H9 (cell line): ENCODE measurements at regions not wholly inside any gene's neighbourhood (a gene's known extent, or its start where the extent isn't known, plus 50 kb on each side); places are given as distances from the start of the nearest gene placed in this dataset.
"Not testable (repeated sequence)": the region's sequence is repeated elsewhere in the genome, so short reads cannot be mapped to it uniquely, and the experiment has no call there.

Source experiments
- DNase-seq: peaks from one replicate; pipeline ENCODE4 v3.0.0-alpha.2; 2017
- H2AFZ ChIP-seq: one replicate; pipeline ENCODE4 v1.6.1; 2013; ENCODE audit warnings: mild to moderate bottlenecking, low read length, control low read depth, moderate library complexity
- H2AK5ac ChIP-seq: 2 replicates; pipeline ENCODE4 v1.6.1; 2013; ENCODE audit warnings: low read length, control low read depth, mixed read lengths; ENCODE audit not compliant: insufficient read length
- H2BK120ac ChIP-seq: one replicate; pipeline ENCODE4 v1.6.1; 2013; ENCODE audit warnings: low read depth, mild to moderate bottlenecking, low read length, control low read depth, inconsistent platforms; ENCODE audit not compliant: poor library complexity, severe bottlenecking
- H2BK12ac ChIP-seq: 2 replicates; pipeline ENCODE4 v1.6.1; 2013; ENCODE audit warnings: low read length, control low read depth, mixed read lengths, low read depth; ENCODE audit not compliant: insufficient read length
- H2BK15ac ChIP-seq: 2 replicates; pipeline ENCODE4 v1.6.1; 2013; ENCODE audit warnings: low read depth, low read length, control low read depth
- H2BK20ac ChIP-seq: one replicate; pipeline ENCODE4 v1.6.1; 2013; ENCODE audit warnings: low read depth, mild to moderate bottlenecking, low read length, control low read depth, inconsistent platforms; ENCODE audit not compliant: poor library complexity, severe bottlenecking
- H2BK5ac ChIP-seq: 2 replicates; pipeline ENCODE4 v1.6.1; 2013; ENCODE audit warnings: low read length, control low read depth, mixed read lengths; ENCODE audit not compliant: insufficient read length
- H3K14ac ChIP-seq: 2 replicates; pipeline ENCODE4 v1.6.1; 2013; ENCODE audit warnings: low read length, control low read depth; ENCODE audit not compliant: insufficient read depth
- H3K18ac ChIP-seq: 2 replicates; pipeline ENCODE4 v1.6.1; 2013; ENCODE audit warnings: low read depth, mild to moderate bottlenecking, mixed read lengths, low read length, control low read depth; ENCODE audit not compliant: insufficient read length
- H3K23ac ChIP-seq: 2 replicates; pipeline ENCODE4 v1.6.1; 2013; ENCODE audit warnings: low read length, control low read depth, mixed read lengths, low read depth; ENCODE audit not compliant: insufficient read length
- H3K23me2 ChIP-seq: 2 replicates; pipeline ENCODE4 v1.6.1; 2013; ENCODE audit warnings: low read depth, mild to moderate bottlenecking, mixed read lengths, low read length, control low read depth; ENCODE audit not compliant: insufficient read length, poor library complexity, severe bottlenecking
- H3K27ac ChIP-seq: 2 replicates; pipeline ENCODE4 v1.5.1; 2013; ENCODE audit warnings: low read length, control low read depth, mixed read lengths, low read depth; ENCODE audit not compliant: insufficient read length
- H3K27me3 ChIP-seq: 2 replicates; pipeline ENCODE4 v1.6.1; 2013; ENCODE audit warnings: low read length, control low read depth, inconsistent platforms; ENCODE audit not compliant: insufficient read depth
- H3K4ac ChIP-seq: 2 replicates; pipeline ENCODE4 v1.6.1; 2013; ENCODE audit warnings: low read depth, mild to moderate bottlenecking, control low read depth, inconsistent platforms, low read length, moderate library complexity
- H3K4me1 ChIP-seq: 2 replicates; pipeline ENCODE4 v1.6.1; 2013; ENCODE audit warnings: low read length, control low read depth, inconsistent platforms; ENCODE audit not compliant: insufficient read depth
- H3K4me2 ChIP-seq: 2 replicates; pipeline ENCODE4 v1.6.1; 2013; ENCODE audit warnings: low read length, control low read depth, mixed read lengths; ENCODE audit not compliant: insufficient read length, insufficient read depth
- H3K56ac ChIP-seq: 2 replicates; pipeline ENCODE4 v1.6.1; 2013; ENCODE audit warnings: low read depth, mild to moderate bottlenecking, mixed read lengths, low read length, control low read depth; ENCODE audit not compliant: insufficient read length
- H3K79me1 ChIP-seq: 2 replicates; pipeline ENCODE4 v1.6.1; 2013; ENCODE audit warnings: low read depth, mild to moderate bottlenecking, moderate library complexity, low read length, control low read depth, inconsistent platforms; ENCODE audit not compliant: insufficient read depth, poor library complexity, severe bottlenecking
- H3K79me2 ChIP-seq: 2 replicates; pipeline ENCODE4 v1.6.1; 2013; ENCODE audit warnings: low read length, control low read depth, inconsistent platforms; ENCODE audit not compliant: insufficient read depth
- H3K9ac ChIP-seq: 2 replicates; pipeline ENCODE4 v1.6.1; 2013; ENCODE audit warnings: low read length, control low read depth, mixed read lengths; ENCODE audit not compliant: insufficient read length; ENCODE audit errors: extremely low read depth
- H3K9me3 ChIP-seq: one replicate; pipeline ENCODE4 v1.6.1; 2013; ENCODE audit warnings: low read depth, low read length, inconsistent platforms; ENCODE audit not compliant: control insufficient read depth
- H3T11ph ChIP-seq: one replicate; pipeline ENCODE4 v1.6.1; 2013; ENCODE audit warnings: mild to moderate bottlenecking, low read length, control low read depth, inconsistent platforms
- H4K20me1 ChIP-seq: one replicate; pipeline ENCODE4 v1.6.1; 2013; ENCODE audit not compliant: control insufficient read depth, insufficient read length, insufficient read depth
- H4K5ac ChIP-seq: 2 replicates; pipeline ENCODE4 v1.6.1; 2013; ENCODE audit warnings: low read depth, mild to moderate bottlenecking, mixed read lengths, low read length, control low read depth; ENCODE audit not compliant: insufficient read length
- H4K8ac ChIP-seq: replicated peaks from 2 replicates; pipeline ENCODE4 v1.6.1; 2013; ENCODE audit warnings: low read length, control low read depth, mixed read lengths, low read depth; ENCODE audit not compliant: insufficient read length
- H4K91ac ChIP-seq: 2 replicates; pipeline ENCODE4 v1.6.1; 2013; ENCODE audit warnings: low read depth, mild to moderate bottlenecking, moderate library complexity, mixed read lengths, low read length, control low read depth; ENCODE audit not compliant: insufficient read length
- H3K27ac Mint-ChIP-seq, 3 experiments: 2 replicates in 2 of 3; 3 replicates in 1 of 3; pipeline ENCODE4 v1.8.0; 2020 to 2021; ENCODE audit warnings: mixed read lengths in 3 of 3, mild to moderate bottlenecking in 1 of 3, moderate library complexity in 1 of 3
- H3K27me3 Mint-ChIP-seq: 2 replicates; pipeline ENCODE4 v1.8.0; 2021; ENCODE audit warnings: low read depth, mild to moderate bottlenecking, moderate library complexity, mixed read lengths
- H3K36me3 Mint-ChIP-seq, 3 experiments: 2 replicates in 2 of 3; 3 replicates in 1 of 3; pipeline ENCODE4 v1.8.0; 2020 to 2021; ENCODE audit warnings: low read depth in 3 of 3, mixed read lengths in 3 of 3; ENCODE audit not compliant: insufficient read depth in 1 of 3
- H3K4me1 Mint-ChIP-seq, 2 experiments: 2 replicates each; pipeline ENCODE4 v1.8.0; 2020; ENCODE audit warnings: mixed read lengths in 2 of 2
- H3K4me3 Mint-ChIP-seq, 2 experiments: 2 replicates in 1 of 2; 3 replicates in 1 of 2; pipeline ENCODE4 v1.8.0; 2020 to 2021; ENCODE audit warnings: mild to moderate bottlenecking in 2 of 2, mixed read lengths in 2 of 2, moderate library complexity in 1 of 2
- H3K9me3 Mint-ChIP-seq, 2 experiments: 2 replicates in 1 of 2; 3 replicates in 1 of 2; pipeline ENCODE4 v1.8.0; 2020; ENCODE audit warnings: mild to moderate bottlenecking in 2 of 2, mixed read lengths in 2 of 2, moderate library complexity in 1 of 2
- WGBS: extraction: QIAGEN DNeasy Blood & Tissue Kit; methylation state at CpG from one replicate; pipeline ENCODE4 v1.1.7; 2013; ENCODE audit warnings: missing lambda C conversion rate, low lambda C conversion rate, mixed read lengths; ENCODE audit not compliant: insufficient read length; ENCODE audit errors: extremely low coverage; 5-methylcytosine and 5-hydroxymethylcytosine counted together
- TF ChIP-seq, protein P1 (sequence below): fragments of 200-600 bp; sonication (generic); conservative IDR thresholded peaks from 3 replicates; pipeline ENCODE4 v1.8.0; 2021; ENCODE audit warnings: antibody characterized with exemption, mild to moderate bottlenecking

DNA sequence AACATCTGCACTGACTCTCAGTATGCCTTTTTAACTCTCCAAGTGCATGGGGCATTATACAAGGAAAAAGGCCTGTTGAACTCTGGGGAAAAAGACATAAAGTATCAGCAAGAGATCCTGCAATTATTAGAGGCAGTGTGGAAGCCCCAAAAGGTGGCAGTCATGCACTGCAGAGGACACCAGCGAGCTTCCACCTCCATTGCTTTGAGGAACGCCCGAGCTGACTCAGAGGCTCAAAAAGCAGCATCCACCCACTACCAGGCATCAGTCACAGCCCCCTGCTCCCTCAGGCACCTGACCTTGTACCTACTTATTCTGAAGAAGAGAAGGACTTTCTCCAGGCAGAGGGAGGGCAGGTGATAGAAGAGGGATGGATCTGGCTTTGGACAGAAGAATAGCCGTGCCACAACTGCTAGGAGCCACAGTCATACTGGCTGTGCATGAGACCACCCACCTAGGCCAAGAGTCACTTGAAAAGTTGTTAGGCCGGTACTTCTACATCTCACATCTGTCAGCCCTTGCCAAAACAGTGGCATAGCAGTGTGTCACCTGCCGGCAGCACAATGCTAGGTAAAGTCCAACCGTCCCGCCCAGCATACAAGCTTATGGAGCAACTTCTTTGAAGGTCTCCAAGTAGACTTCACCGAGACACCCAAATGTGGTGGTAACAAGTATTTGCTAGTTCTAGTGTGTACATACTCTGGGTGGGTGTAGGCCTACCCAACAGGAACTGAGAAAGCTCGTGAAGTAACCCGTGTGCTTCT is 439.1 kb upstream of the CA10 start:
- H2BK15ac ChIP-seq, H3K79me2 ChIP-seq, H3K23ac ChIP-seq, H2BK120ac ChIP-seq, H3K18ac ChIP-seq, H3K36me3 Mint-ChIP-seq, H2AFZ ChIP-seq, H3K9me3 Mint-ChIP-seq, H4K91ac ChIP-seq, H3K56ac ChIP-seq, H3K14ac ChIP-seq, H3K79me1 ChIP-seq, H2BK12ac ChIP-seq, H3K27ac ChIP-seq, H3T11ph ChIP-seq, H3K27me3 Mint-ChIP-seq, H2BK20ac ChIP-seq, H3K27me3 ChIP-seq, H3K27ac Mint-ChIP-seq, H3K4me3 Mint-ChIP-seq, H4K8ac ChIP-seq, H3K4me2 ChIP-seq, H3K9me3 ChIP-seq, H2AK5ac ChIP-seq, H3K4me1 Mint-ChIP-seq, H3K4ac ChIP-seq, H3K4me1 ChIP-seq, H3K9ac ChIP-seq, H2BK5ac ChIP-seq, H3K23me2 ChIP-seq, H4K20me1 ChIP-seq, H4K5ac ChIP-seq: not testable (repeated sequence)
- TF ChIP-seq, protein P1, sequence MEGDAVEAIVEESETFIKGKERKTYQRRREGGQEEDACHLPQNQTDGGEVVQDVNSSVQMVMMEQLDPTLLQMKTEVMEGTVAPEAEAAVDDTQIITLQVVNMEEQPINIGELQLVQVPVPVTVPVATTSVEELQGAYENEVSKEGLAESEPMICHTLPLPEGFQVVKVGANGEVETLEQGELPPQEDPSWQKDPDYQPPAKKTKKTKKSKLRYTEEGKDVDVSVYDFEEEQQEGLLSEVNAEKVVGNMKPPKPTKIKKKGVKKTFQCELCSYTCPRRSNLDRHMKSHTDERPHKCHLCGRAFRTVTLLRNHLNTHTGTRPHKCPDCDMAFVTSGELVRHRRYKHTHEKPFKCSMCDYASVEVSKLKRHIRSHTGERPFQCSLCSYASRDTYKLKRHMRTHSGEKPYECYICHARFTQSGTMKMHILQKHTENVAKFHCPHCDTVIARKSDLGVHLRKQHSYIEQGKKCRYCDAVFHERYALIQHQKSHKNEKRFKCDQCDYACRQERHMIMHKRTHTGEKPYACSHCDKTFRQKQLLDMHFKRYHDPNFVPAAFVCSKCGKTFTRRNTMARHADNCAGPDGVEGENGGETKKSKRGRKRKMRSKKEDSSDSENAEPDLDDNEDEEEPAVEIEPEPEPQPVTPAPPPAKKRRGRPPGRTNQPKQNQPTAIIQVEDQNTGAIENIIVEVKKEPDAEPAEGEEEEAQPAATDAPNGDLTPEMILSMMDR: peak; percentile 51; the same call in 2 of the 3 replicates
- DNase-seq: peak; percentile 44
- no CpG with 5 or more reads among the region's 11 CpGs for WGBS
